HEK293 (cell line): ENCODE measurements at regions not wholly inside any gene's neighbourhood (a gene's known extent, or its start where the extent isn't known, plus 50 kb on each side); places are given as distances from the start of the nearest gene placed in this dataset.

Experiments
- CTCF ChIA-PET: fragments of 350-600 bp; formaldehyde crosslinking; extraction: SDS; loops from one replicate; lab custom pipeline; 2021; ENCODE audit warnings: antibody characterized with exemption; lab: Yijun Ruan, JAX
- POLR2A ChIA-PET: fragments of 300-600 bp; formaldehyde crosslinking; extraction: SDS; loops from one replicate; lab custom pipeline; 2020; ENCODE audit warnings: antibody characterized with exemption, inconsistent platforms; lab: Yijun Ruan, JAX
- H3K27ac ChIP-seq: fragments of 200-500 bp; sonication (Bioruptor generic); 2 replicates; pipeline ENCODE4 v1.5.1; 2014; ENCODE audit warnings: low read depth, low read length, control low read depth, inconsistent platforms; ENCODE audit errors: extremely low read depth
- H3K36me3 ChIP-seq, 2 experiments: fragments of 200-500 bp in 1 of 2; sonication (Bioruptor generic) in 1 of 2; 1 replicate in 1 of 2; 2 replicates in 1 of 2; pipeline ENCODE4 v1.5.1; 2014 to 2017; ENCODE audit warnings: inconsistent platforms in 2 of 2, low read length in 2 of 2; ENCODE audit not compliant: control insufficient read depth in 2 of 2, insufficient read depth in 1 of 2
- H3K4me1 ChIP-seq: fragments of 200-500 bp; sonication (Bioruptor generic); 2 replicates; pipeline ENCODE4 v1.5.1; 2014; ENCODE audit warnings: mild to moderate bottlenecking, low read length, inconsistent platforms; ENCODE audit not compliant: control insufficient read depth, insufficient read depth
- H3K4me3 ChIP-seq: 2 replicates; pipeline ENCODE4 v1.5.1; 2011; ENCODE audit warnings: low read depth, mild to moderate bottlenecking, control low read depth, low read length, moderate library complexity
- H3K9me3 ChIP-seq: fragments of 200-500 bp; sonication (Bioruptor generic); 2 replicates; pipeline ENCODE4 v1.5.1; 2014; ENCODE audit warnings: low read depth, low read length, inconsistent platforms; ENCODE audit not compliant: control insufficient read depth, insufficient read depth
- BCL11B ChIP-seq: fragments of 450-650 bp; formaldehyde crosslinking; IDR thresholded peaks from 2 replicates; pipeline ENCODE4 v1.5.1; 2016; ENCODE audit warnings: low read depth, missing biosample characterization, missing genetic modification characterization
- FEZF1 ChIP-seq: fragments of 450-650 bp; formaldehyde crosslinking; IDR thresholded peaks from 2 replicates; pipeline ENCODE4 v1.5.1; 2016; ENCODE audit warnings: missing biosample characterization, missing genetic modification characterization
- GLI4 ChIP-seq: fragments of 450-650 bp; formaldehyde crosslinking; IDR thresholded peaks from 2 replicates; pipeline ENCODE4 v1.5.1; 2016; ENCODE audit warnings: missing biosample characterization, missing genetic modification characterization
- YY1 ChIP-seq: fragments of 450-650 bp; formaldehyde crosslinking; IDR thresholded peaks from 2 replicates; pipeline ENCODE4 v1.5.1; 2018; ENCODE audit warnings: missing biosample characterization, missing genetic modification characterization
- ZBTB10 ChIP-seq: fragments of 450-650 bp; formaldehyde crosslinking; IDR thresholded peaks from 2 replicates; pipeline ENCODE4 v1.5.1; 2016; ENCODE audit warnings: missing biosample characterization, missing genetic modification characterization
- ZBTB26 ChIP-seq: fragments of 450-650 bp; formaldehyde crosslinking; optimal IDR thresholded peaks from 2 replicates; pipeline ENCODE3; 2016; ENCODE audit warnings: missing biosample characterization, mild to moderate bottlenecking, missing genetic modification characterization
- ZBTB8A ChIP-seq: fragments of 450-650 bp; formaldehyde crosslinking; IDR thresholded peaks from 2 replicates; pipeline ENCODE4 v1.5.1; 2016; ENCODE audit warnings: missing biosample characterization, missing genetic modification characterization
- ZEB2 ChIP-seq: fragments of 450-650 bp; formaldehyde crosslinking; IDR thresholded peaks from 2 replicates; pipeline ENCODE4 v1.5.1; 2016; ENCODE audit warnings: missing biosample characterization, missing genetic modification characterization
- ZFP3 ChIP-seq: fragments of 450-650 bp; formaldehyde crosslinking; IDR thresholded peaks from 2 replicates; pipeline ENCODE4 v1.5.1; 2016; ENCODE audit warnings: low read depth, missing biosample characterization, missing genetic modification characterization
- ZNF335 ChIP-seq: fragments of 450-650 bp; formaldehyde crosslinking; conservative IDR thresholded peaks from 2 replicates; pipeline ENCODE4 v1.5.1; 2016; ENCODE audit warnings: missing biosample characterization, missing genetic modification characterization
- ZNF341 ChIP-seq: fragments of 450-650 bp; formaldehyde crosslinking; IDR thresholded peaks from 2 replicates; pipeline ENCODE4; 2016; ENCODE audit warnings: low read depth, missing biosample characterization, missing genetic modification characterization
- ZNF394 ChIP-seq: fragments of 450-650 bp; formaldehyde crosslinking; IDR thresholded peaks from 2 replicates; pipeline ENCODE4 v1.5.1; 2016; ENCODE audit warnings: missing biosample characterization, missing genetic modification characterization, mild to moderate bottlenecking, moderate library complexity, borderline replicate concordance
- ZNF518A ChIP-seq: fragments of 450-650 bp; formaldehyde crosslinking; conservative IDR thresholded peaks from 2 replicates; pipeline ENCODE4 v1.5.1; 2016; ENCODE audit warnings: low read depth, missing biosample characterization, missing genetic modification characterization
- ZNF548 ChIP-seq: fragments of 450-650 bp; formaldehyde crosslinking; IDR thresholded peaks from 2 replicates; pipeline ENCODE4 v1.5.1; 2016; ENCODE audit warnings: missing biosample characterization, missing genetic modification characterization
- ZNF561 ChIP-seq: fragments of 450-650 bp; IDR thresholded peaks from 2 replicates; pipeline ENCODE4 v1.5.1; 2018; ENCODE audit warnings: missing biosample characterization, missing genetic modification characterization, borderline replicate concordance
- ZNF580 ChIP-seq: fragments of 450-650 bp; formaldehyde crosslinking; IDR thresholded peaks from 2 replicates; pipeline ENCODE4 v1.5.1; 2016; ENCODE audit warnings: missing biosample characterization, missing genetic modification characterization
- ZNF629 ChIP-seq: fragments of 450-650 bp; formaldehyde crosslinking; IDR thresholded peaks from 2 replicates; pipeline ENCODE4 v1.5.1; 2017; ENCODE audit warnings: missing biosample characterization, missing genetic modification characterization
- ZNF645 ChIP-seq: fragments of 450-650 bp; formaldehyde crosslinking; IDR thresholded peaks from 2 replicates; pipeline ENCODE4; 2016; ENCODE audit warnings: missing biosample characterization, missing genetic modification characterization
- ZNF660 ChIP-seq: fragments of 450-650 bp; IDR thresholded peaks from 2 replicates; pipeline ENCODE4 v1.5.1; 2018; ENCODE audit warnings: missing biosample characterization, mild to moderate bottlenecking, missing genetic modification characterization
- ZSCAN5A ChIP-seq: fragments of 450-650 bp; formaldehyde crosslinking; IDR thresholded peaks from 2 replicates; pipeline ENCODE4 v1.5.1; 2016; ENCODE audit warnings: missing biosample characterization, missing genetic modification characterization

GRCh38 chr4:16334601-16335000, 108.3 kb upstream of the TAPT1 start:
- ChIA-PET CTCF (no interaction called here), POLR2A (no interaction called here)
- H3K36me3 ChIP-seq: no peaks in the 10 kb centered on the region
- H3K4me1 ChIP-seq: no peaks in the 10 kb centered on the region
- H3K27ac ChIP-seq: no peak overlapping the region
- no peak overlapping the region for H3K4me3 ChIP-seq
- no peaks in the 10 kb centered on the region for H3K9me3 ChIP-seq
- TF ChIP-seq BCL11B (tag by site-specific recombination): no peak
- TF ChIP-seq ZNF341 (tag by site-specific recombination): no peak
- no peak for TF ChIP-seq ZFP3 (tag by site-specific recombination)
- TF ChIP-seq ZNF660 (tag by site-specific recombination): no peak
- no peak for TF ChIP-seq ZNF645 (tag by site-specific recombination)
- no peak for TF ChIP-seq YY1 (tag by site-specific recombination)
- TF ChIP-seq GLI4 (tag by site-specific recombination): no peak
- TF ChIP-seq ZNF518A (tag by site-specific recombination): no peak
- TF ChIP-seq ZNF394: no peak
- no peak for TF ChIP-seq FEZF1
- no peak for TF ChIP-seq ZNF629 (tag by site-specific recombination)
- TF ChIP-seq ZNF548 (tag by site-specific recombination): no peak
- TF ChIP-seq ZBTB8A (tag by site-specific recombination): no peak
- no peak for TF ChIP-seq ZNF335 (tag by site-specific recombination)
- no peak for TF ChIP-seq ZBTB10 (tag by site-specific recombination)

GRCh38 chr4:16329797-16330134, 103.5 kb upstream of the TAPT1 start:
- ChIA-PET POLR2A (interaction anchor here (0.6 kb wide), 1 partner anchor 734 kb away, joined by 5 read pairs; no protein-coding TSS in a partner anchor), CTCF (interaction anchor here (1.2 kb wide), 1 partner anchor 45 kb away, joined by 3 read pairs; no protein-coding TSS in a partner anchor)
- Histone ChIP-seq H3K36me3 (no peaks in the 10 kb centered on the region), H3K4me3 (no peak overlapping the region), H3K9me3 (no peaks in the 10 kb centered on the region), H3K27ac (no peak overlapping the region), H3K4me1 (no peaks in the 10 kb centered on the region)
- TF ChIP-seq ZNF561 (tag by site-specific recombination) (no peak), ZEB2 (tag by site-specific recombination) (no peak), ZSCAN5A (tag by site-specific recombination) (no peak), ZBTB10 (tag by site-specific recombination) (no peak), ZNF580 (tag by site-specific recombination) (no peak), ZBTB26 (tag by site-specific recombination) (no peak)
